ENCODE measurements at regions not wholly inside any gene's neighbourhood (a gene's known extent, or its start where the extent isn't known, plus 50 kb on each side); places are given as distances from the start of the nearest gene placed in this dataset.

DNA sequence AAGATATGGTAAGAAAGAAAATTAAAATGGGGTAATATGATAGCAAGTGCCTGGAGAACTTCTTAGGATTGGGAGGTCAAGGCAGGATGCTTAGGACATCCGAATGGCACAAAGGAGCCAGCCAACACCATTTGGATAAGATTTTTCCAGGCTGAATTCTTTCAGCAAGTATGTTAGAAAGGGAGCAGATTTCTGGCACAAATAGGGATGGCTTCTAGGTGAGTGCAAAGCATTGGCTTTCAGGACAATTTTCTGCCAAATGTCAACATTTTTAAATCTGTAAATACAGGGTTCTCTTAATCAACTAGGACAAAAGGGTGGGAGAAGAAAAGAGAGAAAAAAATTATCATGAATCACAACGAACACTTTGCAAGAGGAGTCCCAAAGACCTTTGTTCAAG lies 409.1 kb downstream of the GPAM start:
- no peak overlapping the region for H3K4me3 ChIP-seq (replicated peaks; ENCODE audit: low read depth, low read length)
- TF ChIP-seq, protein P1, sequence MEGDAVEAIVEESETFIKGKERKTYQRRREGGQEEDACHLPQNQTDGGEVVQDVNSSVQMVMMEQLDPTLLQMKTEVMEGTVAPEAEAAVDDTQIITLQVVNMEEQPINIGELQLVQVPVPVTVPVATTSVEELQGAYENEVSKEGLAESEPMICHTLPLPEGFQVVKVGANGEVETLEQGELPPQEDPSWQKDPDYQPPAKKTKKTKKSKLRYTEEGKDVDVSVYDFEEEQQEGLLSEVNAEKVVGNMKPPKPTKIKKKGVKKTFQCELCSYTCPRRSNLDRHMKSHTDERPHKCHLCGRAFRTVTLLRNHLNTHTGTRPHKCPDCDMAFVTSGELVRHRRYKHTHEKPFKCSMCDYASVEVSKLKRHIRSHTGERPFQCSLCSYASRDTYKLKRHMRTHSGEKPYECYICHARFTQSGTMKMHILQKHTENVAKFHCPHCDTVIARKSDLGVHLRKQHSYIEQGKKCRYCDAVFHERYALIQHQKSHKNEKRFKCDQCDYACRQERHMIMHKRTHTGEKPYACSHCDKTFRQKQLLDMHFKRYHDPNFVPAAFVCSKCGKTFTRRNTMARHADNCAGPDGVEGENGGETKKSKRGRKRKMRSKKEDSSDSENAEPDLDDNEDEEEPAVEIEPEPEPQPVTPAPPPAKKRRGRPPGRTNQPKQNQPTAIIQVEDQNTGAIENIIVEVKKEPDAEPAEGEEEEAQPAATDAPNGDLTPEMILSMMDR (IDR thresholded peaks at IDR 0.05; ENCODE audit: low read depth, low read length, missing control alignments), result no peak
- DNase-seq (ENCODE audit: extremely low read depth, low read depth), result no peak

DNA sequence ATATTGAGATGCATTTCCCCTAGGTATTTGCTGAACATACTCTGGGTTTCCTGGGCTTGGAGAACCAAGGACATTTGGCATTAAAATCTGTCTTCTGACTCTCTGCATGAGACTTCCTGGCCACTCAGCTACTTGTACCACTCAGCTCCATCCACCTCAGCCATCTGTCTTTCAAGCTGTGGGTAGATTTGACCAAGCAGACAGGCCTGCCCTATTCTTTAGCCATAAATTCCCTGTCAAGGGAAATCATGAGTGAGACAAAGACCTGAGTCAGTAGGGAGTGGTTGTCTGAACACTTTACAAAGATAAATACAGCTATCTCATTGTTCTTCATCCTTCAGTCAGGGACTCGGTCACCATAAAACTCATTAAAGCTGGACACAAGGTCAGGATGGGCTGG lies 399.1 kb downstream of the GPAM start:
- no peak overlapping the region for H3K4me3 ChIP-seq (replicated peaks; ENCODE audit: low read depth, low read length)
- no peak for DNase-seq (ENCODE audit: extremely low read depth, low read depth)
- TF ChIP-seq, protein P1 (IDR thresholded peaks at IDR 0.05; ENCODE audit: low read depth, low read length, missing control alignments), result no peak

DNA sequence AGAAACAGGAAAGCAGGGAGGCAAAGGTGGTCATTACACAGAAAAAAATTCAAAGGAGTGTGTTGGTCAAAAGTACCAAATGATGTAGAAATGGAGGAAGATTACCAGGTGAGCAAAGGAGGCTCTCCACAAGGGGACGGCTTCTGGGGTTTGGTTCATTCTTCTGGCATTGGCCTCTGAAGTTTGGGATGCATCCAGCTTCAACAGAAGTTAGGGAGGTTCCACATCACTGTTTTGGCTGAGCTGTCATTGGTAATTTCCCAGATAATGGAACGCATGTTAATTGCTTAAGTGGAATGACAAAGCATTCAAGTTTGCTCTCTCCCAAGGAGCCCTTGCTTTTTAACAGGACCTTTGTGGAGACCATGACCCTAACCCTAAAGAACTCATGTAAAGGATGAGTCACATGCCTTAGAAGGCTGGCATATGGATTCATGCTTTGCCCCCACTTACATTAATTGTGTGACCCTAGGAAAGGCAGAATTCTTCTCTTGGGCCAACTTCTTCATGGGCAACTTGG lies 398.6 kb downstream of the GPAM start:
- H3K4me3 ChIP-seq (replicated peaks; ENCODE audit: low read depth, low read length), result no peak overlapping the region
- no peak for DNase-seq (ENCODE audit: extremely low read depth, low read depth)
- TF ChIP-seq, protein P1 (IDR thresholded peaks at IDR 0.05; ENCODE audit: low read depth, low read length, missing control alignments), result no peak

DNA sequence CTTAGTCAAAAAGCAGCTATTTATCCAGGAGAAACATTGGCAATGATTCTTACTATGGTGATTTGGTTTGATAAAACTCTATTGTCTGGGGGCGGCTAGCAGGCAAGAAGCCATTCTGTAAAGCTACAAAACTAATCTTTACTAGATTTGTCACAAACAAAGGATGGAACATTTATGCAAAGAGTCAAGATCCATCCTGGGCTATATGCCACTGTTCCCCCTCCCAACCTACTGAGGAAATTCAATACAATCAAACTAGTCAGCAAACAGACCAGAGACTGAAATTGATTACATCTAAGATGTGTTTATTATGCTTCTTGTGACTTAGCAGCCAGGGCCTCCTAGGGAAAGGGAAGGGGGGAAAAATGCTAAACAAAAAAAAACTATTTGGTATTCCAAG lies 397.6 kb downstream of the GPAM start:
- no peak for DNase-seq (ENCODE audit: extremely low read depth, low read depth)
- no peak overlapping the region for H3K4me3 ChIP-seq (replicated peaks; ENCODE audit: low read depth, low read length)
- TF ChIP-seq, protein P1 (IDR thresholded peaks at IDR 0.05; ENCODE audit: low read depth, low read length, missing control alignments), result no peak

- H3K4me3 ChIP-seq (replicated peaks; ENCODE audit: low read depth, low read length), result no peak overlapping the region
- TF ChIP-seq, protein P1 (IDR thresholded peaks at IDR 0.05; ENCODE audit: low read depth, low read length, missing control alignments), result no peak
- DNase-seq (ENCODE audit: extremely low read depth, low read depth), result no peak
Observed at GRCh38 chr10:111789821-111790220, 393.7 kb downstream of the GPAM start.

DNA sequence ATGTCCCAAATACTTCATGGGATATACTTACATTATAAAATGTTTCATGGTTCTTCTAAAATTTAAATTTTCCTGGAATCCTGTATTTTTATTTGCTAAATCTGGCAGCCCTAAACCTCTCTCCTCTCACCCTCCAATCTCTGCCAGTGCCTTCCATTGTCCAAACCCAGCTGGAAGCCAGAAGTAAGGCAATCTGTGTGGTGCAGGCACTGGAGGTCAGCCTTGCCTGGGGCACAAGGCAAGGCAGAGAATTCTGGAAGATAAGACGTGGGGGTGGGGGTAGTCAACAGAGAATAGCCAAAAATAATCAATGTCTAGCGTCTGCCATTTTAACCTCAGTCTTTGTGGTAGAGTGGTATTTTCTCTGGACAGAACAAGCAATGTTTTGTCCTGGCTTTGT lies 381.7 kb downstream of the GPAM start:
- H3K4me3 ChIP-seq (replicated peaks; ENCODE audit: low read depth, low read length), result no peak overlapping the region
- TF ChIP-seq, protein P1 (IDR thresholded peaks at IDR 0.05; ENCODE audit: low read depth, low read length, missing control alignments), result no peak
- DNase-seq (ENCODE audit: extremely low read depth, low read depth), result no peak

- TF ChIP-seq, protein P1 (IDR thresholded peaks at IDR 0.05; ENCODE audit: low read depth, low read length, missing control alignments), result no peak
- DNase-seq (ENCODE audit: extremely low read depth, low read depth), result no peak
- no peak overlapping the region for H3K4me3 ChIP-seq (replicated peaks; ENCODE audit: low read depth, low read length)
Observed at GRCh38 chr10:111804781-111805180, 378.8 kb downstream of the GPAM start.
